OCI-LY7 (cell line): ENCODE measurements at regions not wholly inside any gene's neighbourhood (a gene's known extent, or its start where the extent isn't known, plus 50 kb on each side); places are given as distances from the start of the nearest gene placed in this dataset.

Experiments
- EZH2phosphoT487 ChIP-seq: fragments of 200-600 bp; sonication (generic); IDR thresholded peaks from 2 replicates; pipeline ENCODE4 v1.6.1; 2018; ENCODE audit warnings: low read depth, borderline replicate concordance, mild to moderate bottlenecking, mixed run types, antibody characterized with exemption, low read length, moderate library complexity, mixed read lengths
- TF ChIP-seq, protein P1 (sequence below): fragments of 200-600 bp; sonication (generic); conservative IDR thresholded peaks from 2 replicates; pipeline ENCODE4 v1.5.1; 2014; ENCODE audit warnings: mild to moderate bottlenecking, antibody characterized with exemption, low read length, moderate library complexity, mixed read lengths

- TF ChIP-seq, protein P1, sequence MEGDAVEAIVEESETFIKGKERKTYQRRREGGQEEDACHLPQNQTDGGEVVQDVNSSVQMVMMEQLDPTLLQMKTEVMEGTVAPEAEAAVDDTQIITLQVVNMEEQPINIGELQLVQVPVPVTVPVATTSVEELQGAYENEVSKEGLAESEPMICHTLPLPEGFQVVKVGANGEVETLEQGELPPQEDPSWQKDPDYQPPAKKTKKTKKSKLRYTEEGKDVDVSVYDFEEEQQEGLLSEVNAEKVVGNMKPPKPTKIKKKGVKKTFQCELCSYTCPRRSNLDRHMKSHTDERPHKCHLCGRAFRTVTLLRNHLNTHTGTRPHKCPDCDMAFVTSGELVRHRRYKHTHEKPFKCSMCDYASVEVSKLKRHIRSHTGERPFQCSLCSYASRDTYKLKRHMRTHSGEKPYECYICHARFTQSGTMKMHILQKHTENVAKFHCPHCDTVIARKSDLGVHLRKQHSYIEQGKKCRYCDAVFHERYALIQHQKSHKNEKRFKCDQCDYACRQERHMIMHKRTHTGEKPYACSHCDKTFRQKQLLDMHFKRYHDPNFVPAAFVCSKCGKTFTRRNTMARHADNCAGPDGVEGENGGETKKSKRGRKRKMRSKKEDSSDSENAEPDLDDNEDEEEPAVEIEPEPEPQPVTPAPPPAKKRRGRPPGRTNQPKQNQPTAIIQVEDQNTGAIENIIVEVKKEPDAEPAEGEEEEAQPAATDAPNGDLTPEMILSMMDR = no peak
- TF ChIP-seq EZH2phosphoT487 = no peak
Observed at GRCh38 chr1:165011991-165012531, 344.5 kb downstream of the LMX1A start.
